K562 (cell line): ENCODE measurements at regions not wholly inside any gene's neighbourhood (a gene's known extent, or its start where the extent isn't known, plus 50 kb on each side); places are given as distances from the start of the nearest gene placed in this dataset.

Experiments
- ATAC-seq: fragments of 200-7000 bp; cut with Tn5 transposase; 3 replicates; pipeline ENCODE4 v1.9.1; 2020; ENCODE audit warnings: moderate library complexity
- BruUV-seq: library from RNA; stranded (reverse); fragments of 400-500 nt; replicated peaks from 2 replicates; lab custom pipeline; 2021; lab: Mats Ljungman, UMichigan
- CTCF ChIA-PET: fragments of 300-600 bp; formaldehyde crosslinking; extraction: SDS; loops from one replicate; lab custom pipeline; 2021; ENCODE audit warnings: low intra/inter-chr PET ratio; lab: Yijun Ruan, JAX
- POLR2A ChIA-PET: fragments of 300-600, 350-650 bp; sonication (Branson Sonifier 250); formaldehyde crosslinking; extraction: SDS; loops from one replicate; lab custom pipeline; 2021; ENCODE audit warnings: antibody characterized with exemption, inconsistent platforms; lab: Yijun Ruan, JAX
- DNase-seq, 4 experiments: peaks; one replicate each; pipeline versions ENCODE4 v3.0.0 to v3.0.0-alpha.2; 2011 to 2018; ENCODE audit warnings: low spot score in 3 of 4, mixed read lengths in 3 of 4; ENCODE audit errors: extremely low read depth in 1 of 4
- FAIRE-seq: peaks from 2 replicates; lab custom pipeline; 2011; peaks lifted over from hg19 to GRCh38; lab: Jason Lieb, UNC
- H2AFZ ChIP-seq: 2 replicates; pipeline ENCODE4 v1.6.0; 2011; ENCODE audit warnings: low read depth, low read length, control low read depth, inconsistent platforms
- H3K27ac ChIP-seq: fragments of 200-600 bp; 3 replicates; pipeline ENCODE4 v1.8.0; 2011; ENCODE audit warnings: low read depth, mild to moderate bottlenecking, control low read depth, inconsistent platforms, low read length, moderate library complexity, mixed read lengths; ENCODE audit errors: extremely low read depth
- H3K27me3 ChIP-seq, 2 experiments: fragments of 300-600 bp in 1 of 2; 2 replicates in 1 of 2; 3 replicates in 1 of 2; pipeline versions ENCODE4 v1.6.0 to v1.8.0; 2011; ENCODE audit warnings: inconsistent platforms in 2 of 2, low read length in 2 of 2, mild to moderate bottlenecking in 1 of 2, mixed read lengths in 1 of 2, moderate library complexity in 1 of 2; ENCODE audit not compliant: control insufficient read depth in 2 of 2, insufficient read depth in 2 of 2
- H3K36me3 ChIP-seq: fragments of 300-600 bp; 3 replicates; pipeline ENCODE4 v1.8.0; 2011; ENCODE audit warnings: mild to moderate bottlenecking, low read length, inconsistent platforms; ENCODE audit not compliant: control insufficient read depth, insufficient read depth
- H3K4me1 ChIP-seq, 2 experiments: fragments of 200-600 bp in 1 of 2; replicated peaks in 1 of 2; 2 replicates in 1 of 2; 3 replicates in 1 of 2; pipeline versions ENCODE4 v1.5.1 to v1.8.0; 2011; ENCODE audit warnings: inconsistent platforms in 2 of 2, low read length in 2 of 2, mild to moderate bottlenecking in 1 of 2, mixed read lengths in 1 of 2, moderate library complexity in 1 of 2; ENCODE audit not compliant: control insufficient read depth in 2 of 2, insufficient read depth in 2 of 2
- H3K4me2 ChIP-seq: 2 replicates; pipeline ENCODE4 v1.6.1; 2011; ENCODE audit warnings: low read length, control low read depth, inconsistent platforms, mixed read lengths; ENCODE audit not compliant: insufficient read depth
- H3K4me3 ChIP-seq: fragments of 200-600 bp; sonication (generic), shearing (Covaris generic); 2 replicates; pipeline ENCODE4 v1.5.1; 2016; ENCODE audit warnings: control low read depth, inconsistent platforms
- H3K79me2 ChIP-seq: fragments of 200-600 bp; 3 replicates; pipeline ENCODE4 v1.8.0; 2011; ENCODE audit warnings: low read length, inconsistent platforms; ENCODE audit not compliant: control insufficient read depth, insufficient read depth
- H3K9ac ChIP-seq, 2 experiments: 2 replicates each; pipeline versions ENCODE4 v1.6.0 to v1.6.1; 2011; ENCODE audit warnings: low read depth in 2 of 2, low read length in 2 of 2, control low read depth in 1 of 2, inconsistent platforms in 1 of 2, mild to moderate bottlenecking in 1 of 2, mixed read lengths in 1 of 2; ENCODE audit not compliant: insufficient read depth in 1 of 2
- H3K9me1 ChIP-seq: one replicate; pipeline ENCODE4 v1.6.0; 2011; ENCODE audit warnings: inconsistent platforms, mild to moderate bottlenecking, low read length, moderate library complexity; ENCODE audit not compliant: control insufficient read depth, insufficient read depth
- H3K9me3 ChIP-seq: replicated peaks from 2 replicates; pipeline ENCODE4 v1.5.1; 2011; ENCODE audit warnings: low read depth, low read length, inconsistent platforms; ENCODE audit not compliant: control insufficient read depth, insufficient read depth
- H4K20me1 ChIP-seq: replicated peaks from 2 replicates; pipeline ENCODE4 v1.6.1; 2011; ENCODE audit warnings: low read length, inconsistent platforms, mixed read lengths; ENCODE audit not compliant: control insufficient read depth, insufficient read depth
- HNRNPUL1 ChIP-seq: fragments of 200-400 bp; formaldehyde crosslinking; IDR thresholded peaks from 2 replicates; pipeline ENCODE4 v1.6.1; 2017; ENCODE audit warnings: low read length
- MCM3 ChIP-seq: fragments of 450-650 bp; IDR thresholded peaks from 2 replicates; pipeline ENCODE4 v1.6.1; 2016
- NFATC3 ChIP-seq: fragments of 450-650 bp; IDR thresholded peaks from 2 replicates; pipeline ENCODE4 v1.6.1; 2017; ENCODE audit warnings: mild to moderate bottlenecking
- PYGO2 ChIP-seq: fragments of 450-650 bp; IDR thresholded peaks from 2 replicates; pipeline ENCODE4 v1.6.1; 2016; ENCODE audit warnings: mild to moderate bottlenecking, missing genetic modification characterization, moderate library complexity, missing compliant biosample characterization
- WGBS: fragments of 100-300 bp; shearing (Covaris generic); methylation state at CpG from one replicate; pipeline ENCODE4 v1.1.6; 2016; ENCODE audit warnings: low coverage, mixed read lengths; ENCODE audit not compliant: insufficient coverage; ENCODE audit errors: missing lambda C conversion rate; 5-methylcytosine and 5-hydroxymethylcytosine counted together
- in situ Hi-C: fragments of 300-500 bp; cut with MboI; formaldehyde crosslinking; loops from 4 replicates; pipeline ENCODE4 v1.15.0; 2018; ENCODE audit warnings: inconsistent platforms, mixed read lengths
- intact Hi-C: fragments of 100-400 bp; cut with micrococcal nuclease; formaldehyde crosslinking; loops from 2 replicates; pipeline ENCODE4 v1.14.2; 2022
- TF ChIP-seq, protein P1 (sequence below), 2 experiments: fragments of 450-650 bp in 1 of 2; sonication (generic) in 1 of 2; formaldehyde crosslinking in 1 of 2; IDR thresholded peaks; 2 replicates each; pipeline versions ENCODE4 v1.7.1 to v1.9.0; 2016 to 2022; ENCODE audit warnings: inconsistent platforms in 1 of 2, mild to moderate bottlenecking in 1 of 2, missing genetic modification reagents in 1 of 2
- TF ChIP-seq, protein P2 (sequence below): IDR thresholded peaks from 3 replicates; pipeline ENCODE4 v1.6.1; 2011; ENCODE audit warnings: borderline replicate concordance, mild to moderate bottlenecking, moderate library complexity; ENCODE audit not compliant: insufficient read length; ENCODE audit errors: extremely low read depth

- Histone ChIP-seq H3K4me2 (no peak overlapping the region), H4K20me1 (no peaks in the 10 kb centered on the region), H3K27me3 (no peaks in the 10 kb centered on the region), H3K79me2 (no peaks in the 10 kb centered on the region), H3K4me1 (no peaks in the 10 kb centered on the region), H3K27ac (no peak overlapping the region), H3K4me3 (no peak overlapping the region), H3K9ac (no peak overlapping the region), H3K36me3 (no peaks in the 10 kb centered on the region), H2AFZ (no peak overlapping the region), H3K9me3 (no peaks in the 10 kb centered on the region)
- BruUV-seq, result no TSS peak
- in situ Hi-C loops (no loop called here), intact Hi-C loops (no loop called here)
- ChIA-PET POLR2A (interaction anchor here (0.9 kb wide), 1 partner anchor 25 kb away, joined by 3 read pairs; no protein-coding TSS in a partner anchor), CTCF (no interaction called here)
- FAIRE-seq (no peak), DNase-seq (no peak)
- WGBS, result 0% methylated on average over 1 of the region's 2 CpGs
- no peak for TF ChIP-seq HNRNPUL1
- no peak for TF ChIP-seq PYGO2 (tag)
- TF ChIP-seq, protein P1, sequence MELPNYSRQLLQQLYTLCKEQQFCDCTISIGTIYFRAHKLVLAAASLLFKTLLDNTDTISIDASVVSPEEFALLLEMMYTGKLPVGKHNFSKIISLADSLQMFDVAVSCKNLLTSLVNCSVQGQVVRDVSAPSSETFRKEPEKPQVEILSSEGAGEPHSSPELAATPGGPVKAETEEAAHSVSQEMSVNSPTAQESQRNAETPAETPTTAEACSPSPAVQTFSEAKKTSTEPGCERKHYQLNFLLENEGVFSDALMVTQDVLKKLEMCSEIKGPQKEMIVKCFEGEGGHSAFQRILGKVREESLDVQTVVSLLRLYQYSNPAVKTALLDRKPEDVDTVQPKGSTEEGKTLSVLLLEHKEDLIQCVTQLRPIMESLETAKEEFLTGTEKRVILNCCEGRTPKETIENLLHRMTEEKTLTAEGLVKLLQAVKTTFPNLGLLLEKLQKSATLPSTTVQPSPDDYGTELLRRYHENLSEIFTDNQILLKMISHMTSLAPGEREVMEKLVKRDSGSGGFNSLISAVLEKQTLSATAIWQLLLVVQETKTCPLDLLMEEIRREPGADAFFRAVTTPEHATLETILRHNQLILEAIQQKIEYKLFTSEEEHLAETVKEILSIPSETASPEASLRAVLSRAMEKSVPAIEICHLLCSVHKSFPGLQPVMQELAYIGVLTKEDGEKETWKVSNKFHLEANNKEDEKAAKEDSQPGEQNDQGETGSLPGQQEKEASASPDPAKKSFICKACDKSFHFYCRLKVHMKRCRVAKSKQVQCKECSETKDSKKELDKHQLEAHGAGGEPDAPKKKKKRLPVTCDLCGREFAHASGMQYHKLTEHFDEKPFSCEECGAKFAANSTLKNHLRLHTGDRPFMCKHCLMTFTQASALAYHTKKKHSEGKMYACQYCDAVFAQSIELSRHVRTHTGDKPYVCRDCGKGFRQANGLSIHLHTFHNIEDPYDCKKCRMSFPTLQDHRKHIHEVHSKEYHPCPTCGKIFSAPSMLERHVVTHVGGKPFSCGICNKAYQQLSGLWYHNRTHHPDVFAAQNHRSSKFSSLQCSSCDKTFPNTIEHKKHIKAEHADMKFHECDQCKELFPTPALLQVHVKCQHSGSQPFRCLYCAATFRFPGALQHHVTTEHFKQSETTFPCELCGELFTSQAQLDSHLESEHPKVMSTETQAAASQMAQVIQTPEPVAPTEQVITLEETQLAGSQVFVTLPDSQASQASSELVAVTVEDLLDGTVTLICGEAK (IDR thresholded peaks at IDR 0.05), result no peak
- TF ChIP-seq, protein P1 (CRISPR knock-in tag; IDR thresholded peaks at IDR 0.05), result no peak
- TF ChIP-seq NFATC3, result no peak
- no peak for TF ChIP-seq MCM3
- TF ChIP-seq, protein P2, sequence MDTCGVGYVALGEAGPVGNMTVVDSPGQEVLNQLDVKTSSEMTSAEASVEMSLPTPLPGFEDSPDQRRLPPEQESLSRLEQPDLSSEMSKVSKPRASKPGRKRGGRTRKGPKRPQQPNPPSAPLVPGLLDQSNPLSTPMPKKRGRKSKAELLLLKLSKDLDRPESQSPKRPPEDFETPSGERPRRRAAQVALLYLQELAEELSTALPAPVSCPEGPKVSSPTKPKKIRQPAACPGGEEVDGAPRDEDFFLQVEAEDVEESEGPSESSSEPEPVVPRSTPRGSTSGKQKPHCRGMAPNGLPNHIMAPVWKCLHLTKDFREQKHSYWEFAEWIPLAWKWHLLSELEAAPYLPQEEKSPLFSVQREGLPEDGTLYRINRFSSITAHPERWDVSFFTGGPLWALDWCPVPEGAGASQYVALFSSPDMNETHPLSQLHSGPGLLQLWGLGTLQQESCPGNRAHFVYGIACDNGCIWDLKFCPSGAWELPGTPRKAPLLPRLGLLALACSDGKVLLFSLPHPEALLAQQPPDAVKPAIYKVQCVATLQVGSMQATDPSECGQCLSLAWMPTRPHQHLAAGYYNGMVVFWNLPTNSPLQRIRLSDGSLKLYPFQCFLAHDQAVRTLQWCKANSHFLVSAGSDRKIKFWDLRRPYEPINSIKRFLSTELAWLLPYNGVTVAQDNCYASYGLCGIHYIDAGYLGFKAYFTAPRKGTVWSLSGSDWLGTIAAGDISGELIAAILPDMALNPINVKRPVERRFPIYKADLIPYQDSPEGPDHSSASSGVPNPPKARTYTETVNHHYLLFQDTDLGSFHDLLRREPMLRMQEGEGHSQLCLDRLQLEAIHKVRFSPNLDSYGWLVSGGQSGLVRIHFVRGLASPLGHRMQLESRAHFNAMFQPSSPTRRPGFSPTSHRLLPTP, result no peak
- TF ChIP-seq, all 486 proteins: peak for 0
- no peak for ATAC-seq
- H3K9me1 ChIP-seq, result no peaks in the 10 kb centered on the region
Observed at GRCh38 chr3:177818712-177819240, 621.5 kb upstream of the TBL1XR1 start.
